ENCODE measurements at regions not wholly inside any gene's neighbourhood (a gene's known extent, or its start where the extent isn't known, plus 50 kb on each side); places are given as distances from the start of the nearest gene placed in this dataset.

DNA sequence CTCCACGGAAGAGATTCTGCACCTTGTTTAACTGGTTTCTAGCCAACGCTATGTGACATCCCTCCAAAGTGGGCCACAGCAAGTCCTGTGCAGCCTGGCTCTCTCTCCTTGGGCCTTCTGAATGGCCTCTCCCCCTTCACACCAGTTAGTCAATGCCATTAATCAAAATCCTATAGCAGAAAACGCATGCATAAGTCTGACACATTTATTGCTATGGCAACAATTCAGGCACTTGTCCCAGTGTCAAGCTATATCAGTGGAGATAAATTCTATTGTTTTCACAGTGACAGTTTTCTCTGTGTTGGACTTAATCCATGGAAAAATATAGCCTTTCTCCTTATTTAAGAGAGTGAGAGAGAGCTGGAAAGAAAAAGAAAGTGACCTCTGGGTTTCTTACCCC lies 87.2 kb upstream of the TOX3 start:
- DNase-seq: no peak

- no peak for DNase-seq
Observed at GRCh38 chr16:52633230-52633629, 86.3 kb upstream of the TOX3 start.

DNA sequence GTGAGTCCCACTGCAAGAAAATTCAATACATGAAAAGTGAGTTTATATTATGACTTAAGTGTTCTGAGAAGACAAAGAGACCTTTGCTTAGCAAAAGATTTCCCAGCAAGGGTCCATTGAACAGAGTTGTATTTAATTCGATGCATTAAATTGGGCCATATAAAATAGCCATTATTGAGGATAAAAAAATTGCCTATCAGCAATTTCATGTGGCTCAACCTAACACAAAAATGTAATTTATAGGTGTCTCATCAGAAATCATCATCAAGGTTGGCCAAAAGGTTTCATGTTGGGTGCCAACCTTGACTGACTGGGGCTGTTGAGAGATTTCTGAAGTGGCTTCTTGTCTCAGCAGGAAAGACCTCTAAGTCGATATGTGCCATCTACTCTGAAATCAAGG lies 84.8 kb upstream of the TOX3 start:
- no peak for DNase-seq

- DNase-seq: no peak
Observed at GRCh38 chr16:52630711-52631110, 83.8 kb upstream of the TOX3 start.

DNA sequence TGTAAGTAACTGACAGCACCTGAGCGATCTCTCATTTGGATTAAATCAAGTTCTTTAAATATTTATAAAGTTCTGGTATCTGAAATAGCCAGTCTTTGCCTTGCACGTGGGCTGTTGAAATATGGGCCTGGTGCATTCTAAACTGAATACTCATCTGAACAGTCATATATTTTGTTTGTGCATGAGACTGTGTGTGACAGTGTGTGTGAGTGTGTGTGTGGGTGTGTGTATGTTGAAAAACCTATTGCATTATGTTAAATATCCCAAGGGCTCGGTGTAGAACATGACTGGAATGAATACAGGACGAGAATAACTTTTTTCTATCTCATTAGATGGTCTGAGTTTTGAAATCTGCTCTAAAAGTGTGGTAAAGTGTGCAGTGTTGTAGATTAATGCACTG lies 82.4 kb upstream of the TOX3 start:
- no peak for DNase-seq

DNA sequence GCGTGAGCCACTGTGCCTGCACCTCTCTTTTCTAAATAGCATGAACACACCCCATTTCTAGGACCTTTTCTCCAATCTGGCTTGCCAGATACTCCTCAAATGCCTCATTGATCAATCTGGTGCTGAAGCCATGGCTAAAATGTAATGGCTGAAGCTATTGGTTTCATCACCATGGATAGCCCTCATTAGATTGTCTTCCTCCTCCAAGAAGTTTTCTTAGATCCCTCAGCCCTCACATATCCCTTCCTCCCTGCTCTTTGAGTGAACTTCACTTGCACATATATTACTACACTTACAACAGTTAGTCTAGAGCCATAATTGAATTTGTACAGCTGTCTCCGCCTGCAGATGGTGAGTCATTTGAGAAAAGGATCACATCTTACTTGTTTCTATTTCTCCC lies 77.9 kb upstream of the TOX3 start:
- no peak for DNase-seq

DNA sequence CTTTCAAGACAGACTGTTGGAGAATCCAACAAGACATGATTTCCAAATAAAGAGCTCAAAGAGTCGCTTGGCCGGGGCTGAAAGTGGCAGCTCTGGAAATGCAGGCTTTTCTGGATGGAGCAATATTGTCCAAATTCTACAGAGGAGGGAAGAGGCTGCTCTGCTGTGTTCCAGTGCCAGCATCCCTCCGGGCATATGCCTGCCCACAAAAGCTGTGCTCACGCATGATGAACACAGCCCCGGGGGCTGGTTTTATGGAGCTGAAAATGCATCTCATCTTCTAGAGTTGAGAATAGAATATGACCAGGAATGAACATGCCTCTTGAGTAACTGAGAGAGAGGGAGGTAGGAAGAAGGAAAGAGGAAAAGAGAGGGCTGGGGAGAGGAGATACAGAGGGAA lies 74.7 kb upstream of the TOX3 start:
- no peak for DNase-seq

- DNase-seq: no peak
Observed at GRCh38 chr16:52618753-52619497, 72.0 kb upstream of the TOX3 start.

DNA sequence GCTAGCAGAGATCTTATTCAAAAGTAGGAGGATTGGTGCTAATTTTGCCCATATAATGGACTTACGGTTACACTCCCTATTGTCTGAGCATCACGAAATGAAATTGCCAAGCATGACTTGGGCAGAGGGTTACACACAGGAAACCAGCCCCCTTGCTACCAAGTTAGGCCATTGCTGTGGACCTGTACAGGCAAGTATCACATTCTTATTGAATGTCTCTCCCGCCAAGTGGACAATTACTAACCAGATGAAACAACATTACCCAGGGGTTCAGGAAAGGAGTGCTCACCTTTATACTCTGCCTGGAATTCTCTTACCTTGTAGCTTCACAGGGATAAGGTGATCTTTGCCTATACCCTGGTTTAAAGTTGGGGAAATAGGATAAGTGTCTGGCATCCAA lies 70.6 kb upstream of the TOX3 start:
- DNase-seq: no peak

- DNase-seq: peak; percentile 4
Observed at GRCh38 chr16:52613508-52613907, 66.6 kb upstream of the TOX3 start.

- no peak for DNase-seq
Observed at GRCh38 chr16:52611817-52612673, 65.1 kb upstream of the TOX3 start.

DNA sequence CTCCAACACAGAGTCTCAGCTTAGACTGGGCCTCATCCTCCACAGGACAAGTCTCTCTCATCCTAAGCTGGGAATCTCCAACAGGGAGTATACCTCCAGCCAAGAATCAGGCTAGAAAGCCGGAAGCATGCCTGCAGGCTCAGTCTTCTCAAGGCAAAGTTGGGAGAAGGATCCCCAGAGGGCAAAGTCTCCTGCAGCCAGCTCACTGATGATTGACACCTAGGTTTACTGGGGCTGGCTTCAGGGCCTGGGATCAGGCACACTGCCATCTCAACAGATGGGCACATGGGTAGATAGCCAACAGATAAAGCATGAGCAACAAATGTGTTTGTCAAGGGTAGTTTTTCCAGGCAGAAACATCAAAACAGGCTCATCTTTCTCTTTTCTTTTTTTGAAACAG lies 56.1 kb upstream of the TOX3 start:
- no peak for DNase-seq

DNA sequence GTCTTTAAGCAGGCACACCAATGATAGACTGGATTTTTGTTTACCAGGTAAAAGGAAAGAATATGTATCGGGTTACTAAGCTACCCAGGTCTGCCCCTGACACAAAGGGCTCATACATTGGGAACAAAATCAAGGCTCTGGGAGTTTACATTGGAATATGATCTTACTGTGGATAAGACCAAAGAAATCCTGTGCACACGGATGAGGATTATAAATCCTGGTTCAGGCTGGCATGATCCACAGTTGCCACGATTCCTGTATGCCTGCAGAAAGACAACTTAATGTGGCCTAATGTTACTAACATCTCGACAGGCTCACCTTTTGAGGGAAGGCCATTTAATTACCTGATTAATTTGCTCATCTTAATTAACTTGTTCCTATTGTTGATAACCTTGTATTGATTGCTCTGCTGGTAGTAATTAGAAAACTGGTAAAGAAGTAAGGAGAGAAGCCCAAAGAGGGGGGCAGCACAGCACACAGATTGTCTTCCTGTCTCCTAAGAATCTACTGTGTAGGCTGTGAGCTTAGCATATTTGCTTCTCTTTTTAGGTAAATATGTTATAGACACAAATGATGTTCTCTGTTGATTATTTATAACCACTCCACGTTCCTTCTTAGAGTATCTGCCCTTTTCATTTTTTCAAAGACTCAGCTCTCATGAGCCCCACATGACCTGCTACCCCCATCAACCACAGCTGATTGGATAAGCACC lies 51.0 kb upstream of the TOX3 start:
- DNase-seq: no peak

DNA sequence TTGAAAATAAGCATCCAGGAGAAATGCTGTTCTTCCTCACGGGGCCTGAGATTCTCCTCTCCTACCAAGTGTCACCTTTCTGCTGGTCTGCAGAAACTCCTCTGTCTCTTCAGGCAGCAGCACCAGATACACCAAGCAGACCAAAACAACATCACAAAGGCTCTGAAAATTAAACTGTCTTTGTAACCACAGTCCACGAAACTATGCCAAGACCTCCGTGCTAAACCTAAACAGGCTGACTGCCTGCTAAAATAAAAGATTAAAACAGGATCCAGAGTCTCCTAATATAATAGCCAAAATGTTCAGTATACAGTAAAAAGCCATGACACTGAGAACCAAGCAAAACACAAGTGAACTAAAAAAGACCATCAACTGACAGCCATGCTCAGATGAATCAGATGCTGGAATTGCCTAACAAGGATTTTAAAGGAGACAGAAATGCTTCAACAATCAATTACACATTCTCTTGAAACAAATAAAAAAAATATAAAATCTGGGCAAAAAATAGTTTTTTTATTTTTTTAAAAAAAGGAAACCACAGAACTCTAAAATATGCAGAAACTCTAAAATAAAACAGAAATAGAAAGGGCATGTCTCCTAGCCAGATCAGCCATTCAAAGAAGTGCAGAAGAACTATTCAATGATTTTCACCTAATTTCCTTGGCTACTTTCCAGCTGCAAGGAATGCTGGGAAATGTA lies 50.3 kb upstream of the TOX3 start:
- DNase-seq: no peak
